GM18909 (cell line): ENCODE measurements at regions not wholly inside any gene's neighbourhood (a gene's known extent, or its start where the extent isn't known, plus 50 kb on each side); places are given as distances from the start of the nearest gene placed in this dataset.
"Not testable (repeated sequence)": the region's sequence is repeated elsewhere in the genome, so short reads cannot be mapped to it uniquely, and the experiment has no call there.

ENCODE experiments used
- ATAC-seq: cut with Tn5 transposase; IDR thresholded peaks from one replicate; pipeline ENCODE4 v1.9.1; 2021; ENCODE audit warnings: mild to moderate bottlenecking; ENCODE audit not compliant: unreplicated experiment, poor library complexity

- ATAC-seq = not testable (repeated sequence)
Observed at GRCh38 chr5:89794504-89794903, 615.1 kb downstream of the CETN3 start.

- not testable (repeated sequence) for ATAC-seq
Observed at GRCh38 chr5:89779734-89780133, 629.8 kb downstream of the CETN3 start.

GRCh38 chr5:89777758-89778157 lies 631.8 kb downstream of the CETN3 start:
- ATAC-seq = no peak

GRCh38 chr5:89769975-89770374 lies 639.6 kb downstream of the CETN3 start:
- ATAC-seq = no peak

GRCh38 chr5:89759802-89760201 lies 649.8 kb downstream of the CETN3 start:
- ATAC-seq = no peak

- no peak for ATAC-seq
Observed at GRCh38 chr5:89758146-89758545, 651.4 kb downstream of the CETN3 start.

- no peak for ATAC-seq
Observed at GRCh38 chr5:89756955-89757354, 652.6 kb downstream of the CETN3 start.

- no peak for ATAC-seq
Observed at GRCh38 chr5:89755024-89755423, 654.5 kb downstream of the CETN3 start.

- no peak for ATAC-seq
Observed at GRCh38 chr5:89735082-89735481, 674.5 kb downstream of the CETN3 start.

- no peak for ATAC-seq
Observed at GRCh38 chr5:89733772-89734171, 675.8 kb downstream of the CETN3 start.

GRCh38 chr5:89729623-89730301 lies 679.8 kb downstream of the CETN3 start:
- peak; percentile 50 for ATAC-seq

GRCh38 chr5:89728750-89729149 lies 680.8 kb downstream of the CETN3 start:
- ATAC-seq = no peak

GRCh38 chr5:89728134-89728533 lies 681.4 kb downstream of the CETN3 start:
- ATAC-seq = no peak

GRCh38 chr5:89724379-89725095 lies 685.0 kb downstream of the CETN3 start:
- no peak for ATAC-seq

GRCh38 chr5:89723907-89724306 lies 685.6 kb downstream of the CETN3 start:
- ATAC-seq = no peak

GRCh38 chr5:89722538-89722937 lies 687.0 kb downstream of the CETN3 start:
- ATAC-seq = no peak

GRCh38 chr5:89721931-89722330 lies 687.6 kb downstream of the CETN3 start:
- no peak for ATAC-seq

GRCh38 chr5:89721353-89721752 lies 688.2 kb downstream of the CETN3 start:
- ATAC-seq = no peak

- no peak for ATAC-seq
Observed at GRCh38 chr5:89712134-89712700, 697.3 kb downstream of the CETN3 start.

- no peak for ATAC-seq
Observed at GRCh38 chr5:89711526-89711925, 698.0 kb downstream of the CETN3 start.

GRCh38 chr5:89710006-89710405 lies 699.5 kb downstream of the CETN3 start:
- no peak for ATAC-seq

- ATAC-seq = no peak
Observed at GRCh38 chr5:89707891-89708290, 701.7 kb downstream of the CETN3 start.
